Effector CD4-positive, alpha-beta T cell (primary cell): ENCODE measurements at regions not wholly inside any gene's neighbourhood (a gene's known extent, or its start where the extent isn't known, plus 50 kb on each side); places are given as distances from the start of the nearest gene placed in this dataset.

Experiments used
- DNase-seq: peaks from one replicate; pipeline ENCODE4 v3.0.0-alpha.2; 2020

- DNase-seq = no peak
Observed at GRCh38 chr2:57536535-57537231, 509.9 kb upstream of the VRK2 start.

GRCh38 chr2:57539761-57540160 is 506.8 kb upstream of the VRK2 start:
- DNase-seq = no peak

DNA sequence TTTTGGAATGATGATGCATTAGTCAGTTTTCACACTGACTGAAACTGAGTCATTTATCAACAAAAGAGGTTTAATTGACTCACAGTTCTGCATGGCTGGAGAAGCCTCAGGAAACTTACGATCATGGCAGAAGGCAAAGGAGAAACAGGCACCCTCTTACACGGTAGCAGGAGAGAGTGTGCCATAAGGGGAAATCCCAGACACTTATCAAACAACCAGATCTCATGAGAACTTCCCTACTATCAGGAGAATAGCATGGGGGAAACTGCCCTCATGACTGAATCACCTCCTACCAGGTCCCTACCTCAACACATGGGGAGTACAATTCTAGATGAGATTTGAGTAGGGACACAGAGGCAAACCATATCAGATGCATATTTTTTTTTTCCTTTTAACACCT is 504.5 kb upstream of the VRK2 start:
- no peak for DNase-seq

- no peak for DNase-seq
Observed at GRCh38 chr2:57543211-57543610, 503.4 kb upstream of the VRK2 start.

GRCh38 chr2:57544624-57545023 is 502.0 kb upstream of the VRK2 start:
- no peak for DNase-seq

- no peak for DNase-seq
Observed at GRCh38 chr2:57546478-57546877, 500.1 kb upstream of the VRK2 start.

DNA sequence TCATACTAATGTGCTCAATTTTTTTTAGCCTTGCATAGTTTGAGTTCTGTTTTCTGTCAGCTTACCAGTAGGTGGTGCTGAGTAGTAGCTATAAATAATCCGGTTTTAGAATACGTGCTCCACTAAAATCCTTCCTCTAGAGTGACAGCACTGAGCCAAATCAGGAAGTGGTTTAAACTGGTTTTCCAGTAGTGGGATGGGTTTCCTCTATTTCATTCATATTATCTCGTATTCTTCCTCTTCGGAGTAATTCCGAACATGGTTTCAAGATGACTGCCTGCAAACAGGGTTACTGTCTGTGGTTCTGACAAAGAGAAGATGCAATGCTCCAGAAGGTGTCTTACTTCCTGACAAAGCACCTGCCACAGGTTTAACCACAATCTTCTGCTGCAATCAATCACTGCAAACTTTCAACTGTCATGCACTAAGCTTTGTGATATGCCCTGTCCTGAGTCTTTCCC is 496.9 kb upstream of the VRK2 start:
- no peak for DNase-seq

GRCh38 chr2:57550912-57551311 is 495.7 kb upstream of the VRK2 start:
- DNase-seq = no peak

GRCh38 chr2:57552885-57553284 is 493.7 kb upstream of the VRK2 start:
- no peak for DNase-seq

GRCh38 chr2:57554348-57554747 is 492.3 kb upstream of the VRK2 start:
- no peak for DNase-seq

DNA sequence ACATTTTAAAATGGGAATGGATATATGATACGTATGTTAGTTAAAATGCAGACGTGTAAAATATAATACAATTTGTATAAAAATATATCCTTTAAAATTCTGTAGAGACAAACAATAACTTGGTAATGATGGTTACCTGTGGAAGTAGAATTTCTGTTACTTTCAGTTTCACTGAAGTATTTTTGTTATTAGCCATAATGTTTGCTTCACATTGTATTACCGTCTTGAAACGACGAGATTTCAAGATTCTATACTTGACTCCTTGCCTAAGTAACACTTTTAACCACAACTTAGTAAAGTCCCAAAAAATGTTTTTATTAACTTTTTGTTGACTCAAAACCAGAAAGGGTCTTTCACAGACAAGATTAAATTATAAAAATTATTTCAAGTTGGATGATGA is 488.3 kb upstream of the VRK2 start:
- no peak for DNase-seq

DNA sequence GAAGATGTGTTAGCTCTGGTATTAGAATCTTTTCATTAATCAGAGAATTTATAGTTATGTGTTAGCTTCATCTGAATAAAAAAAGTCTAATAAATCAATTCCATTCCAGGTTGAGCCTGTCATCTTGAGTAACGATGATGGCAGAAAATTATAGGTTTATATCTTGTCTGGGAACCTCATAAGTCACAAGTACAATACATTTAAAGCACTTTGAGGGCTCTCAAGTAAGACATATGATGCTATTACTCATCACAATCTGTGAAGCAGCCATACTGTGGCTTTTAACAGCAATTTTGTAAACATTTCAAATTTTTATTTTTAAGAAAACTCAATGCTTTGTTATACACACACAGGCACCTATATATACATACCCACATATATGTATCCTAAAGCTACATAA is 484.1 kb upstream of the VRK2 start:
- DNase-seq = no peak

DNA sequence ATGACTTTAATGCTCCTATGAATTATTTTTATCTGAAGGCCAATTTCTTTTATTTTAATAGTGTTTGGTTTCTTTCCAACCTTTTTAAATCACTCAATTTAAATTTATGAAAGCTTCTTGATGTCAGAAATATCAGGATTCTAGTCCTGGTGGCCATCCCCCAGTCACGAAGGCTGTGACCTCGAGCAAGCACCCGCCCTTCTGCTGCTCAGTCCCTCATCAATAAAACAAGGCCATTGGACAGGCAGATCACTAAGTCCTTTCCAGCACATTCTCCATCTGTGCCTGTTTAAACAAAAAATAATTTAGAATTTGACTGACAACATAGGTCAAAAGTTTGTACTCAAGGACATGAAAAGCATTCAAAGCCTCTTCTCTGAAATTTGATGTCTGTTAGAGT is 483.6 kb upstream of the VRK2 start:
- DNase-seq = no peak

DNA sequence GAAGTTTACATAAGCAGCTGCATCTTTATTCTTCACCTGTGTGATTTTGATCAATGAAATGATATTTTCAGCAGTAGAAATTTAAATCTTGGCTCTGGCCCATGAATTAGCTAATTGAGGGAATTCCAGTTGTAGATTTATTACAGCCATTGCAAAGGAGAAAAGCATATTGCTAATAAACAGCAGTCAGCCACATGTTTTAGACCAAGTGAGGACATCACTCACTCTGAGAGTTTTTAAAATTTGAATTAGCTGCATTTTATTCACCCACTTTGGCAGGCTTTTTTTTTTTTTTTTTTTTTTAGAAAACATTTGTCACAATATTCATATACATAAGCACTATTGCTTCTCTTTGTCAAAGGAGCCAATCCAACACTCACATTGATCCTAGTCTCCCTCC is 479.4 kb upstream of the VRK2 start:
- no peak for DNase-seq

GRCh38 chr2:57569396-57569795 is 477.2 kb upstream of the VRK2 start:
- no peak for DNase-seq

GRCh38 chr2:57570961-57571360 is 475.6 kb upstream of the VRK2 start:
- no peak for DNase-seq

DNA sequence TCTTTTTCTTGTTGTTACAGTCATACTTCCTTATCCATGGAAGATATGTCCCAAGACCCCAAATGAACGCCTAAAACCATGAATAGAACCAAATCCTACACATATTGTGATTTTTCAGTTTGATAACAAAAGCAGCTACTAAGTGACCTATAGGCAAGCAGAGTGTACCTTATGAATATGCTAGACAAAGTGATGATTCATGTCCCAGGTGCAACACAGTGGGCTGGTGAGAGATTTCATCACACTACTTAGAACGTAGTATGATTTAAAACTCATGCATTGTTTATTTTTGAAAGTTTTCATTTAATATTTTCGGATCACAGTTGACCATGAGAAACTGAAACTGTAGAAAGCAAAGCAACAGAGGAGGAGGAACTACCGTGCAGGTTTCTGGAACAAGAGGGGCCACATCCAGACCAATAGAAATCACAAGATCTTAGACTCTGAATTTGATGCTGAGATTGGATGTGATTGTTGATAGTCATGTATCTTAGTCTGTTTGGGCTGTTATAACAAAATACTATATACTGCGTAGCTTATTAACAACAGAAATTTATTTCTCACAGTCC is 470.8 kb upstream of the VRK2 start:
- no peak for DNase-seq

DNA sequence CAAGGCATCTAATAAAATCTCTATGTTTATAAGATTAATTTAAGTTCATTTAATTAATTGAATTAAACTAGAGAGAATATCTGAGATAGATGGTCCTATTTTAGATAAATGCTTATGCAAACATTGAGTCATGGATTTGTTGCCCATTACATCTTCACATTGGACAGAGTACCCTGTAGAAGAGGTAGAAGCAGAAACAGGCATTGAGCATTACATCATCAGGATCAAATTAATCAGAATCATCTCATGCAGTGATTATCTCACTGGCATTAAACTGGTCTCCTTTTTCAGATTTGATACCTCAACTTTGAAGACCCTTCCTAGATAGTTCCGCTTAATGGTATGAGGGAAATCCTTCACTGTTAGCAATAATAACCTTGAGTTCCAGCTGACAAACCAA is 469.6 kb upstream of the VRK2 start:
- DNase-seq = no peak

- no peak for DNase-seq
Observed at GRCh38 chr2:57597940-57598339, 448.7 kb upstream of the VRK2 start.

DNA sequence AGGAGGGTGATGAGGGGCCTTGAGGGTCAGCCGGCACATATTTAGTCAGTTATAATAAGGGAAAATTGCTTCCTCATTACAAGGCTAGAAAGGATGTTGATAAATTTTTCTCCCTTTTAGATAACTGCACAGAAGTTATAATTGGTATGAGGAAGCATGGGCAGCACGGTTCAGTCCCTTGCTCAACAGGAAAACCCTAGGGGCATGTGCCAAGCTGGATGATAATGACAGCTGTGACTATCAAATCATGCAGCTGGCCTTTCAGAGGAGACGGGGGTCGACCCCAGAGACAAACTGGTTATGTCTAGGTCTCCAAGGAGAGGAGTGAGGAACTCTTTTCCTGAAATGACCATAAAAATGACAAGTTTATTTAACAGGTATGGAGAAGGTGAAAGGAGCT is 448.1 kb upstream of the VRK2 start:
- DNase-seq = no peak

DNA sequence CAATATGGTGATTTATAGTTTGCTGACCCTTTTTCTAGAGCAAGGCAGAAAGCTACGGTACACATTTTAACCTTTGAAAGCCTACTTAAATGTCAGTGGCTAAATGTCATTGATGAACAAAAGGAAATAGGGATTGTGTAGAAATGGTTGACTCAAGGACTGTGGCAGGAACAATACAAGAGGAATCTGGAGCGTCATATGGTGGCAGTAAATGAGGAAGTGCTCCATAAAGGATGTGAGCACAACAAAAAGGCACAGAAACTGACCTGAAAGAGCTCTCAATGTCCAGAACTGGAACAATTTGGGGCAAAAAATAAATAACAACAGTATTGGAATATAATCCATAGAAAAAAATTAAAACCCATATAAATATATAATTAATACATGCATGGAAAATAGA is 443.9 kb upstream of the VRK2 start:
- no peak for DNase-seq

GRCh38 chr2:57614988-57615387 is 431.6 kb upstream of the VRK2 start:
- no peak for DNase-seq

GRCh38 chr2:57615855-57616556 is 430.6 kb upstream of the VRK2 start:
- no peak for DNase-seq

GRCh38 chr2:57617318-57617717 is 429.3 kb upstream of the VRK2 start:
- DNase-seq = no peak
